ENCODE measurements at regions not wholly inside any gene's neighbourhood (a gene's known extent, or its start where the extent isn't known, plus 50 kb on each side); places are given as distances from the start of the nearest gene placed in this dataset.
"Not testable (repeated sequence)": the region's sequence is repeated elsewhere in the genome, so short reads cannot be mapped to it uniquely, and the experiment has no call there.

- H3K27me3 Mint-ChIP-seq: peaks cover 0 to 5% (median 0%) of the 10 kb centered on the region in 3 donors
- no peaks in the 10 kb centered on the region for H3K4me1 Mint-ChIP-seq
- H3K36me3 Mint-ChIP-seq: no peaks in the 10 kb centered on the region
- DNase-seq (no peak), ATAC-seq (ENCODE audit: low read depth in 2 of 2) (no peak)
- no peak overlapping the region for H3K27ac Mint-ChIP-seq
- no peak overlapping the region for H3K4me3 Mint-ChIP-seq
- H3K9me3 Mint-ChIP-seq: peaks cover 0 to 5% (median 1%) of the 10 kb centered on the region in 7 donors
These were observed 267.2 kb upstream of the MSX2 start for GRCh38 chr5:174457141-174457678.

- H3K27me3 Mint-ChIP-seq: peaks cover 0 to 9% (median 0%) of the 10 kb centered on the region in 3 donors
- ATAC-seq (ENCODE audit: low read depth in 2 of 2): no peak
- DNase-seq: no peak
- H3K4me3 Mint-ChIP-seq: no peak overlapping the region
- H3K9me3 Mint-ChIP-seq: peaks cover 0 to 5% (median 0%) of the 10 kb centered on the region in 7 donors
- H3K27ac Mint-ChIP-seq: no peak overlapping the region
- no peaks in the 10 kb centered on the region for H3K36me3 Mint-ChIP-seq
- no peaks in the 10 kb centered on the region for H3K4me1 Mint-ChIP-seq
These were observed 265.2 kb upstream of the MSX2 start for GRCh38 chr5:174459071-174459702.

DNA sequence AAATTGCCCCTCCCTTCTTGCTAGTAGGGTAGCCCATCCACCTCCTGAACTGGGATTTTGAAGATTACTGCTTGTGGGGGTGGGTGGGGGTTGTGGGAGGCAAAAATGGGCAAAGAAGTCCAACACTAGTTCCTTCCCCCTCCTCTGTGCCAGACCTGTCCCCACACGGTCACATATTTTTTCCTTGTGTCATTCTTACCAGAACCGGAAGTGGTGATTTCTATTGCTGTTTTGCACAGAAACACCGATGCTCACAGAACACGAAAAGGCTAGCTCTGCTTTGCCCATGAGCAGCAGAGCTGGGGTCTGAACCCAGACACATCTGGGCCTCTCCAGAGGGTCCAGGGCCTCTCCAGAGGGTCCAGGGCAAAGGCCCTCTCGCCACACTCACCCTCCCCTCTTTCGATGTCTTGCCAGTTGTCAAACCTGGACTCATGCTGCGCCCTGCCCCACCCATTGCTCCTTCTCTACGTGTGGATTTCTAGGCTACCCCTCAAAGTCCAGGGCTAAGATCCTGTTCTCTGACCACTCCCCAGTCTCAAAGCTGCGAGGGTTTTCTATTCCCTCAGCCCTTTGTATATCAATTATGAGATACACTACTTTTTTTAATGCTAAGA is 264.4 kb upstream of the MSX2 start:
- Mint-ChIP-seq H3K27ac (peak overlapping the region in 1 of 6 donors; percentile 87), H3K4me3 (no peak overlapping the region)
- DNase-seq: no peak

DNA sequence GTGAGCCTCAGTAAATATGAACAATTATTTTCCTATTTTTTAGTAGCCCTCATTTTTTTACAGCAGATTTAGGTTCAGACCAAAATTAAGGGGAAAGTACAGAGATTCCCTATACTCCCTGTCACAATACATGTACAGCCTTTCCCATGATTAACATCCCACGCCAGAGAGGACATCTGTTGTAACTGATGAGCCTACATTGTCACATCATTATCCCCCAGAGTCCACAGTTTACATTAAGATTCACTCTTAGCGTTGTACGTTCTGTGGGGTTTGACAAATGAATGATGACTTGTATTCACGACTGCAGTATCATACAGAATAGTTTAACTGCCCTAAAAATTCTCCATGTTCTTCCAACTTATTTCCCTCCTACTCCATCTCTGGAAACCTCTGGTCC is 262.3 kb upstream of the MSX2 start:
- Mint-ChIP-seq H3K9me3 (peaks cover 0 to 12% (median 3%) of the 10 kb centered on the region in 7 donors), H3K27ac (no peak overlapping the region), H3K27me3 (peaks cover 0 to 11% (median 0%) of the 10 kb centered on the region in 3 donors), H3K4me3 (no peak overlapping the region), H3K36me3 (no peaks in the 10 kb centered on the region), H3K4me1 (no peaks in the 10 kb centered on the region)
- no peak for DNase-seq
- ATAC-seq (ENCODE audit: low read depth in 2 of 2): no peak

More for the DNA sequence above, 264.4 kb upstream of the MSX2 start:
- peaks cover 0 to 9% (median 1%) of the 10 kb centered on the region in 7 donors for H3K9me3 Mint-ChIP-seq
- H3K36me3 Mint-ChIP-seq: no peaks in the 10 kb centered on the region
- no peak for ATAC-seq (ENCODE audit: low read depth in 2 of 2)
- peaks cover 0 to 11% (median 0%) of the 10 kb centered on the region in 3 donors for H3K27me3 Mint-ChIP-seq
- no peaks in the 10 kb centered on the region for H3K4me1 Mint-ChIP-seq

DNA sequence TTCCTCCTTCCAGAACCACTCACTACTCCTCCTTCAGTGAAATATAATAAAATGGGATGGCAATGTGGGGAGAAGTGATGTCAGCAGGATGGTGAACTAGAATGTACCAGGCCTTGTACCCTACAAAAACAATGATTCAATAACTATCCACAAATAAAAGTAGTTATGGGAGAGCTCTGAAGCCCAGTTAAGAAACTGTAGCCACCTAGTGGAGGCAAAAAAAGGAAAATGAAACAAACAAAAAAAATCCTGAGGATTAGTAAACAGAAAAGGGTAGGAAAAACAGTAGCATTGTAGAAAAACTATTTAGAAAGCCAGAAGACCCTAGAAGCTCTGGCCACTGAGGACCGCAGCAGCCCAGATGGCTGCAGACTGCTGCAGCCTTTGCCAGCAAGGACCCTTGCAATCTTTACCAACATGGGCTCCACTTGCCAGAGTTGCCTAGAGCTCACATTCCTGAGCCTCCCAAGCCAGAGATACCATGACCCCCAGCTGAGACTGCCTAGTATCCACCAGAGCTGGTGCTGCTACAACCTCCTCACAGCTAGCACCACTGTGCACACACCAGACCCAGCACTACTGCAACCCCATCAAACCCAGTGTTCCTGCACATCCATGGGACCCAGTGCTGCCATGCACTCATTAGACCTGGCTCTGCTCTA is 259.7 kb upstream of the MSX2 start:
- ATAC-seq (ENCODE audit: low read depth in 2 of 2) (no peak), DNase-seq (no peak)
- Mint-ChIP-seq H3K4me1 (no peaks in the 10 kb centered on the region), H3K9me3 (peaks cover 0 to 16% (median 8%) of the 10 kb centered on the region in 7 donors), H3K27ac (no peak overlapping the region), H3K36me3 (no peaks in the 10 kb centered on the region), H3K27me3 (peaks cover 0 to 11% (median 0%) of the 10 kb centered on the region in 3 donors), H3K4me3 (no peak overlapping the region)

DNA sequence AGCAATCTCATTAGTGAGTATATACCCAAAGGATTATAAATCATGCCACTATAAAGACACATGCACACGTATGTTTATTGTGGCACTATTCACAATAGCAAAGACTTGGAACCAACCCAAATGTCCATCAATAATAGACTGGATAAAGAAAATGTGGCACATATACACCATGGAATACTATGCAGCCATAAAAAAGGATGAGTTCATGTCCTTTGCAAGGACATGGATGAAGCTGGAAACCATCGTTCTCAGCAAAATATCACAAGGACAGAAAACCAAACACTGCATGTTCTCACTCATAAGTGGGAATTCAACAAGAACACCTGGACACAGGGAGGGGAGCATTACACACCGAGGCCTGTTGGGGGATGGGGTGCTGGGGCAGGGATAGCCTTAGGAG is 252.9 kb upstream of the MSX2 start:
- not testable (repeated sequence) for H3K4me1 Mint-ChIP-seq; H3K27me3 Mint-ChIP-seq; H3K36me3 Mint-ChIP-seq; DNase-seq; H3K27ac Mint-ChIP-seq; H3K4me3 Mint-ChIP-seq; ATAC-seq (ENCODE audit: low read depth in 2 of 2)
- peaks cover 9 to 31% (median 23%) of the 10 kb centered on the region in 7 donors for H3K9me3 Mint-ChIP-seq

GRCh38 chr5:174472956-174473355 is 251.4 kb upstream of the MSX2 start:
- no peak overlapping the region for H3K4me3 Mint-ChIP-seq
- no peak overlapping the region for H3K27ac Mint-ChIP-seq
- no peak for DNase-seq
- H3K36me3 Mint-ChIP-seq: no peaks in the 10 kb centered on the region
- no peaks in the 10 kb centered on the region for H3K4me1 Mint-ChIP-seq
- H3K27me3 Mint-ChIP-seq: no peaks in the 10 kb centered on the region
- H3K9me3 Mint-ChIP-seq: peaks cover 5 to 29% (median 19%) of the 10 kb centered on the region in 7 donors
- ATAC-seq (ENCODE audit: low read depth in 2 of 2): no peak

DNA sequence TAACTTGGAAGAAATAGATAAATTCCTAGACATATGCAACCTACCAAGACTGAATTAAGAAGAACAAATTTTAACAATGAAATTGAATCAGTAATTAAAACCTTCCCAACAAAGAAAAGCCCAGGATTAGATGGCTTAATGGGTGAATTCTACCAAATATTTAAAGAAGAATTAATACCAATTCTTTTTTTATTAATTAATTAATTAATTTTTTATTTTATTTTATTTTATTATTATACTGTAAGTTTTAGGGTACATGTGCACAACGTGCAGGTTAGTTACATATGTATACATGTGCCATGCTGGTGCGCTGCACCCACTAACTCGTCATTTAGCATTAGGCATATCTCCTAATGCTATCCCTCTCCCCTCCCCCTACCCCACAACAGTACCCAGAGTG is 248.4 kb upstream of the MSX2 start:
- H3K4me1 Mint-ChIP-seq, H3K27me3 Mint-ChIP-seq, H3K27ac Mint-ChIP-seq: not testable (repeated sequence)

DNA sequence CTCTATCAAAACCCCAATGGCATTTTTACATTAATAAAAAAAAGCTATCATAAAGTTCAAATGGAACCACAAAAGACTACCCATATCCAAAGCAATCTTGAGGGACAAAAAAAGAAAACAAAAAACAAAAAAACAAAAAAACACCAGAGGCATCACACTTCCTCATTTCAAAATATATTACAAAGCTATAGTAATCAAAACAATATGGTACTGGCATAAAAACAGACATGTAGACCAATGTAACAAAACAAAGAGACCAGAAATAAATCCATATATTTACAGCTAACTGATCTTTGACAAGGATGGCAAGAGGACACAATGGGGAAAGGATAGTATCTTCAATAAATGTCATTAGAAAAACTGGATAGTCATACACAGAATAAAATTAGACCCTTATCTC is 245.1 kb upstream of the MSX2 start:
- no peak for ATAC-seq (ENCODE audit: low read depth in 2 of 2)
- Mint-ChIP-seq H3K9me3 (peaks cover 12 to 39% (median 19%) of the 10 kb centered on the region in 7 donors), H3K27me3 (peaks cover 0 to 5% (median 0%) of the 10 kb centered on the region in 3 donors), H3K4me3 (no peak overlapping the region), H3K4me1 (no peaks in the 10 kb centered on the region), H3K36me3 (no peaks in the 10 kb centered on the region), H3K27ac (no peak overlapping the region)
- no peak for DNase-seq

More for the DNA sequence above, 248.4 kb upstream of the MSX2 start:
- not testable (repeated sequence) for H3K36me3 Mint-ChIP-seq; H3K4me3 Mint-ChIP-seq; ATAC-seq (ENCODE audit: low read depth in 2 of 2); DNase-seq
- peaks cover 10 to 49% (median 26%) of the 10 kb centered on the region in 7 donors for H3K9me3 Mint-ChIP-seq

DNA sequence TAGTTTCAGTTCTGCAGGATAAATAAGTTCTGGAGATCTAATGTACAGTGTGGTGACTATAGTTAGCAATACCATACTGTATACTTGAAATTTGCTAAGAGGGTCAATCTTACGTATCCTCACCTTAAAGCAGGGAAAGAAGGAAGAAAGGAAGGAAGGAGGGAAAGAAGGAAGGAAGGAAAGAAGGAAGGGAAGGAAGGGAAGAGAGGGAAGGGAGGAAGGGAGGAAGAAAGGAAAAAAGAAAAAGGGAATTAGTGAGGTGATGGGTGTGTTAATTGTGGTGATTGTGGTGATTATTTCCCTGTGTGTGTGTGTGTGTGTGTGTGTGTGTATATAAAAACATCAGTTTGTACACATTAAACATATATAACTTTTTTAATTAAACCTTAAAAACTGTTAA is 242.6 kb upstream of the MSX2 start:
- Mint-ChIP-seq H3K4me3 (no peak overlapping the region), H3K27ac (no peak overlapping the region), H3K36me3 (no peaks in the 10 kb centered on the region), H3K27me3 (peaks cover 0 to 10% (median 5%) of the 10 kb centered on the region in 3 donors), H3K4me1 (no peaks in the 10 kb centered on the region), H3K9me3 (peaks cover 9 to 35% (median 18%) of the 10 kb centered on the region in 7 donors)
- DNase-seq (no peak), ATAC-seq (ENCODE audit: low read depth in 2 of 2) (no peak)

DNA sequence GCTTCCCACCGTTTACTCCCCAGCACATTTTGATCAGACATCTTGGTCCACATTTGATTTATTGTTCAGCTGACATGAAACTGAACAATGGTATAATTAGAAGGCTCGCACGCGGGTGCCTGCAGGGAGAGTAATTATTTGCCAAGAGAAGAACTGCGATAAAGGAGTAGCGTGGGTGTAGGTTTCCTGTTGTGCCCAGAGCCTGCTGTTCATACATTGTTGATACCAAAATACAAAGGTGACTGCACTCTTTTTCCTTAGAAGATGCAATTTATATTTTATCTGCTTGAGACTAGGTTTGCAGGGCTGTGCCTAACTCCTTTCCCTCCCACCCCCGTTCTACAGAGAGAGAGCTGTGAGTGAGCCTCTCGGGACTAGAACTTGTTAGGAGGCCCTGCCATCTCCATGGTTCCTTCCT is 241.8 kb upstream of the MSX2 start:
- H3K36me3 Mint-ChIP-seq: no peaks in the 10 kb centered on the region
- H3K4me1 Mint-ChIP-seq: no peaks in the 10 kb centered on the region
- no peak overlapping the region for H3K27ac Mint-ChIP-seq
- DNase-seq (no peak), ATAC-seq (ENCODE audit: low read depth in 2 of 2) (no peak)
- H3K4me3 Mint-ChIP-seq: no peak overlapping the region
- H3K9me3 Mint-ChIP-seq: peaks cover 9 to 35% (median 18%) of the 10 kb centered on the region in 7 donors
- H3K27me3 Mint-ChIP-seq: peaks cover 0 to 10% (median 5%) of the 10 kb centered on the region in 3 donors

GRCh38 chr5:174483411-174483810 is 241.0 kb upstream of the MSX2 start:
- peaks cover 0 to 10% (median 5%) of the 10 kb centered on the region in 3 donors for H3K27me3 Mint-ChIP-seq
- H3K4me1 Mint-ChIP-seq: no peaks in the 10 kb centered on the region
- no peak for ATAC-seq (ENCODE audit: low read depth in 2 of 2)
- no peak for DNase-seq
- no peak overlapping the region for H3K4me3 Mint-ChIP-seq
- H3K9me3 Mint-ChIP-seq: peaks cover 9 to 32% (median 18%) of the 10 kb centered on the region in 7 donors
- H3K27ac Mint-ChIP-seq: peak overlapping the region in 1 of 6 donors; percentile 10
- no peaks in the 10 kb centered on the region for H3K36me3 Mint-ChIP-seq

DNA sequence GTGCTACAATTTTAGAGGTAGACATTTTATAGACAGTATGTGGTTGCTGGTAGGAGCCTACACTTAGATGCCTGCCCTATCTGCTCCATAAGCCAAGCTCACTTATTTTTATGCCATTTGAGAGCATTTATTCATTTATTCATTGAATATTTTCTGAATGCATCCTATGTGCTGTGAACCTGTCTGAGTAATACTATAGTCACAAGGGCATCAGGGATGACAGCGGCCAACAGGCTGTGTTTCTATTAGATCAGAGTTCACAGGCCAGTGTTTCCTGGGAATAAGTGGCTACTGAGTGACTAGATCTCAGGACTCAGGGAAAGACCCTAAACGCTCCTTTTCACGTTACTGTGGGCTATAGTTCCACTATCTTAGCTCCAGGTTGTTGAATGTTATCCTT is 235.2 kb upstream of the MSX2 start:
- ATAC-seq (ENCODE audit: low read depth in 2 of 2) (no peak), DNase-seq (no peak)
- H3K36me3 Mint-ChIP-seq: no peaks in the 10 kb centered on the region
- peaks cover 0 to 10% (median 0%) of the 10 kb centered on the region in 3 donors for H3K27me3 Mint-ChIP-seq
- no peak overlapping the region for H3K27ac Mint-ChIP-seq
- no peaks in the 10 kb centered on the region for H3K4me1 Mint-ChIP-seq
- peaks cover 1 to 18% (median 8%) of the 10 kb centered on the region in 7 donors for H3K9me3 Mint-ChIP-seq
- no peak overlapping the region for H3K4me3 Mint-ChIP-seq

All from naive B cell (primary cell).